ENCODE measurements at regions not wholly inside any gene's neighbourhood (a gene's known extent, or its start where the extent isn't known, plus 50 kb on each side); places are given as distances from the start of the nearest gene placed in this dataset.

- H4K20me1 ChIP-seq (replicated peaks; ENCODE audit: control insufficient read depth, extremely low read depth, insufficient read depth, low read length), result no peaks in the 10 kb centered on the region
- ChIA-PET CTCF (no interaction called here), POLR2A (no interaction called here)
- H2AFZ ChIP-seq (ENCODE audit: low read depth, low read length), result no peak overlapping the region
- dilution Hi-C loops (cut with MboI; ENCODE audit: extremely low pct_ligation_motif_present, low sequenced_read_pairs), result no loop called here
- no peak overlapping the region for H3K4me2 ChIP-seq (ENCODE audit: insufficient read depth, low read length)
- peaks cover 5% of the 10 kb centered on the region for H3K9me3 ChIP-seq (replicated peaks; ENCODE audit: control insufficient read depth, insufficient read depth, low read length)
- no TSS peak for BruUV-seq (replicated peaks)
- TF ChIP-seq MAX (IDR thresholded peaks at IDR 0.05; ENCODE audit: insufficient read depth, insufficient read length) (no peak), EZH2 (IDR thresholded peaks at IDR 0.05; ENCODE audit: borderline replicate concordance, low read depth, low read length, severe bottlenecking) (no peak), POLR2A (IDR thresholded peaks at IDR 0.05; ENCODE audit: low read depth, low read length) (no peak), GATA2 (IDR thresholded peaks at IDR 0.05; ENCODE audit: insufficient read depth, insufficient read length, low read depth, low read length) (no peak), FOS (IDR thresholded peaks at IDR 0.05; ENCODE audit: borderline replicate concordance, insufficient read depth, low read length) (no peak), CTCF (IDR thresholded peaks at IDR 0.05; ENCODE audit: extremely low read depth in 1 of 2, insufficient read depth in 1 of 2, low read depth in 1 of 2, low read length in 2 of 2) (no peak), POLR2AphosphoS5 (IDR thresholded peaks at IDR 0.05; ENCODE audit: insufficient read depth, low read depth, low read length) (no peak), MYC (IDR thresholded peaks at IDR 0.05; ENCODE audit: low read depth, low read length) (no peak), JUN (IDR thresholded peaks at IDR 0.05; ENCODE audit: borderline replicate concordance, insufficient read depth, insufficient read length, low read depth) (no peak)
- no peaks in the 10 kb centered on the region for H3K4me1 ChIP-seq (ENCODE audit: control insufficient read depth, extremely low read depth, insufficient read depth, low read length)
- H3K27ac ChIP-seq (ENCODE audit: insufficient read depth, low read depth, low read length), result no peak overlapping the region
- FAIRE-seq, result no peak
- H3K4me3 ChIP-seq (replicated peaks in 1 of 3; ENCODE audit: insufficient read depth in 1 of 3, low read depth in 1 of 3, low read length in 3 of 3), result no peak overlapping the region
- H3K9ac ChIP-seq (replicated peaks; ENCODE audit: extremely low read depth, insufficient read depth, low read length), result no peak overlapping the region
- no peaks in the 10 kb centered on the region for H3K9me1 ChIP-seq (replicated peaks; ENCODE audit: control insufficient read depth, extremely low read depth, insufficient read depth, low read length)
- intact Hi-C loops (cut with micrococcal nuclease), result no loop called here
- no peaks in the 10 kb centered on the region for H3K36me3 ChIP-seq (ENCODE audit: control insufficient read depth in 2 of 2, extremely low read depth in 1 of 2, insufficient read depth in 2 of 2, low read length in 2 of 2)
- no peak for DNase-seq (ENCODE audit: low read depth, low spot score)
- H3K27me3 ChIP-seq (ENCODE audit: control insufficient read depth in 2 of 2, insufficient read depth in 2 of 2, low read length in 2 of 2), result no peaks in the 10 kb centered on the region
- no peaks in the 10 kb centered on the region for H3K79me2 ChIP-seq (ENCODE audit: control insufficient read depth, insufficient read depth, low read length)
These were observed 429.9 kb downstream of the SLITRK1 start for GRCh38 chr13:83452292-83452950.

Data from endothelial cell of umbilical vein (primary cell).